IMR-90 (cell line): ENCODE measurements at regions not wholly inside any gene's neighbourhood (a gene's known extent, or its start where the extent isn't known, plus 50 kb on each side); places are given as distances from the start of the nearest gene placed in this dataset.

ENCODE experiments used
- ATAC-seq: fragments of 200-7000 bp; cut with Tn5 transposase; 2 replicates; pipeline ENCODE4 v1.9.1; 2020; ENCODE audit warnings: low read depth, mild to moderate bottlenecking, moderate library complexity
- BruUV-seq: library from RNA; stranded (reverse); fragments of 400-500 nt; replicated peaks from 2 replicates; lab custom pipeline; 2021; lab: Mats Ljungman, UMichigan
- CTCF ChIA-PET: fragments of 300-600 bp; formaldehyde crosslinking; extraction: SDS; loops from one replicate; lab custom pipeline; 2021; ENCODE audit warnings: antibody characterized with exemption; lab: Yijun Ruan, JAX
- POLR2A ChIA-PET: fragments of 300-600 bp; sonication (Branson Sonifier 250); formaldehyde crosslinking; loops from one replicate; lab custom pipeline; 2022; ENCODE audit warnings: antibody characterized with exemption; ENCODE audit not compliant: unreplicated experiment; lab: Charles Lee
- DNase-seq: peaks from one replicate; pipeline ENCODE4 v3.0.0; 2013
- H2AFZ ChIP-seq: replicated peaks from 2 replicates; pipeline ENCODE3; 2013; ENCODE audit warnings: low read length, mild to moderate bottlenecking; ENCODE audit not compliant: poor library complexity
- H2AK5ac ChIP-seq: 2 replicates; pipeline ENCODE4 v1.6.1; 2013; ENCODE audit warnings: low read depth, low read length, inconsistent platforms
- H2AK9ac ChIP-seq: replicated peaks from 2 replicates; pipeline ENCODE3; 2013; ENCODE audit warnings: mild to moderate bottlenecking, low read depth, low read length, moderate library complexity; ENCODE audit not compliant: poor library complexity
- H2BK120ac ChIP-seq: 2 replicates; pipeline ENCODE4 v1.6.1; 2013; ENCODE audit warnings: low read depth, low read length, inconsistent platforms
- H2BK15ac ChIP-seq: 3 replicates; pipeline ENCODE4 v1.6.1; 2013; ENCODE audit warnings: low read depth, low read length, inconsistent platforms
- H2BK20ac ChIP-seq: 2 replicates; pipeline ENCODE4 v1.6.1; 2013; ENCODE audit warnings: low read depth, mild to moderate bottlenecking, inconsistent platforms, low read length, moderate library complexity
- H2BK5ac ChIP-seq: 2 replicates; pipeline ENCODE4 v1.6.1; 2013; ENCODE audit warnings: mild to moderate bottlenecking, low read depth, low read length, inconsistent platforms; ENCODE audit not compliant: poor library complexity, severe bottlenecking
- H3K14ac ChIP-seq: replicated peaks from 2 replicates; pipeline ENCODE4 v1.6.1; 2013; ENCODE audit warnings: low read depth, low read length, inconsistent platforms
- H3K18ac ChIP-seq: 2 replicates; pipeline ENCODE4 v1.6.1; 2013; ENCODE audit warnings: low read depth, low read length, control low read depth
- H3K23ac ChIP-seq: 2 replicates; pipeline ENCODE4 v1.6.1; 2013; ENCODE audit warnings: low read depth, low read length, inconsistent platforms
- H3K27ac ChIP-seq: 2 replicates; pipeline ENCODE4 v1.5.1; 2013; ENCODE audit warnings: mild to moderate bottlenecking, control low read depth, low read length; ENCODE audit not compliant: insufficient read depth
- H3K27me3 ChIP-seq: 2 replicates; pipeline ENCODE4 v1.6.1; 2013; ENCODE audit warnings: low read length; ENCODE audit not compliant: control insufficient read depth, insufficient read depth
- H3K36me3 ChIP-seq: 2 replicates; pipeline ENCODE4 v1.6.1; 2013; ENCODE audit warnings: low read length, mixed read lengths; ENCODE audit not compliant: control insufficient read depth, insufficient read depth
- H3K4ac ChIP-seq: 2 replicates; pipeline ENCODE4 v1.6.1; 2013; ENCODE audit warnings: low read depth, low read length, inconsistent platforms
- H3K4me1 ChIP-seq: 2 replicates; pipeline ENCODE4 v1.6.1; 2013; ENCODE audit warnings: low read length, mixed read lengths; ENCODE audit not compliant: control insufficient read depth, insufficient read depth
- H3K4me2 ChIP-seq: 2 replicates; pipeline ENCODE4 v1.6.1; 2013; ENCODE audit warnings: low read depth, mild to moderate bottlenecking, control low read depth, low read length, moderate library complexity
- H3K4me3 ChIP-seq: 2 replicates; pipeline ENCODE4 v1.5.1; 2013; ENCODE audit warnings: low read depth, mild to moderate bottlenecking, control low read depth, low read length, moderate library complexity; ENCODE audit not compliant: insufficient read depth
- H3K56ac ChIP-seq: 2 replicates; pipeline ENCODE4 v1.6.1; 2013; ENCODE audit warnings: low read length, inconsistent platforms; ENCODE audit not compliant: insufficient read depth; ENCODE audit errors: extremely low read depth
- H3K79me1 ChIP-seq, 2 experiments: 2 replicates each; pipeline ENCODE4 v1.6.1; 2013; ENCODE audit warnings: low read length in 2 of 2, inconsistent platforms in 1 of 2, low read depth in 1 of 2
- H3K9ac ChIP-seq: 2 replicates; pipeline ENCODE4 v1.6.1; 2013; ENCODE audit warnings: low read depth, low read length, control low read depth
- H3K9me1 ChIP-seq: 2 replicates; pipeline ENCODE4 v1.6.1; 2013; ENCODE audit warnings: low read length, inconsistent platforms; ENCODE audit not compliant: insufficient read depth
- H3K9me3 ChIP-seq: 2 replicates; pipeline ENCODE4 v1.6.1; 2013; ENCODE audit warnings: low read length; ENCODE audit not compliant: control insufficient read depth, insufficient read depth
- H4K20me1 ChIP-seq: 2 replicates; pipeline ENCODE4 v1.6.1; 2013; ENCODE audit warnings: low read length, inconsistent platforms; ENCODE audit not compliant: insufficient read depth
- H4K5ac ChIP-seq: 2 replicates; pipeline ENCODE4 v1.6.1; 2013; ENCODE audit warnings: mild to moderate bottlenecking, low read depth, low read length, control low read depth
- H4K8ac ChIP-seq, 2 experiments: 2 replicates each; pipeline ENCODE4 v1.6.1; 2013; ENCODE audit warnings: low read depth in 2 of 2, low read length in 2 of 2, control low read depth in 1 of 2, inconsistent platforms in 1 of 2
- H4K91ac ChIP-seq: 2 replicates; pipeline ENCODE4 v1.6.1; 2013; ENCODE audit warnings: low read depth, low read length, inconsistent platforms; ENCODE audit not compliant: insufficient read depth
- BHLHE40 ChIP-seq: fragments of 150-350 bp; IDR thresholded peaks from 2 replicates; pipeline ENCODE4 v1.6.1; 2016; ENCODE audit warnings: mild to moderate bottlenecking, low read depth, low read length
- CEBPB ChIP-seq: IDR thresholded peaks from 2 replicates; pipeline ENCODE4 v1.6.1; 2012; ENCODE audit warnings: low read depth, low read length, improper control_type of control experiment
- CHD1 ChIP-seq: IDR thresholded peaks from 2 replicates; pipeline ENCODE4 v1.6.1; 2012; ENCODE audit warnings: low read depth, low read length, improper control_type of control experiment
- CTCF ChIP-seq: conservative IDR thresholded peaks from 2 replicates; pipeline ENCODE4 v1.5.1; 2012; ENCODE audit warnings: mild to moderate bottlenecking, low read depth, low read length, improper control_type of control experiment
- ELK1 ChIP-seq: fragments of 150-350 bp; IDR thresholded peaks from 2 replicates; pipeline ENCODE4 v1.6.1; 2016; ENCODE audit warnings: low read depth, mild to moderate bottlenecking, low read length, moderate library complexity, borderline replicate concordance
- MAZ ChIP-seq: IDR thresholded peaks from 2 replicates; pipeline ENCODE4 v1.6.1; 2012; ENCODE audit warnings: low read depth, mild to moderate bottlenecking, low read length, improper control_type of control experiment, moderate library complexity, borderline replicate concordance
- NFE2L2 ChIP-seq: fragments of 150-350 bp; IDR thresholded peaks from 2 replicates; pipeline ENCODE4 v1.6.1; 2016; ENCODE audit warnings: low read depth, mild to moderate bottlenecking, low read length
- POLR2A ChIP-seq: IDR thresholded peaks from 2 replicates; pipeline ENCODE4 v1.6.1; 2012; ENCODE audit warnings: mild to moderate bottlenecking, low read depth, low read length
- RAD21 ChIP-seq: IDR thresholded peaks from 2 replicates; pipeline ENCODE4 v1.6.1; 2012; ENCODE audit warnings: low read length, improper control_type of control experiment
- RCOR1 ChIP-seq: IDR thresholded peaks from 2 replicates; pipeline ENCODE4 v1.6.1; 2012; ENCODE audit warnings: mild to moderate bottlenecking, low read length, improper control_type of control experiment; ENCODE audit not compliant: insufficient replicate concordance
- RFX5 ChIP-seq: IDR thresholded peaks from 2 replicates; pipeline ENCODE4 v1.8.0; 2012; ENCODE audit warnings: low read depth, mild to moderate bottlenecking, low read length, moderate library complexity
- SMC3 ChIP-seq: fragments of 150-350 bp; IDR thresholded peaks from 2 replicates; pipeline ENCODE4 v1.6.1; 2016; ENCODE audit warnings: low read depth, mild to moderate bottlenecking, antibody characterized with exemption, low read length, moderate library complexity
- WGBS, 2 experiments: methylation state at CpG; one replicate each; pipeline versions ENCODE4 v1.1.5 to v1.1.7; 2013; ENCODE audit warnings: missing lambda C conversion rate in 2 of 2; ENCODE audit not compliant: insufficient read length in 1 of 2; ENCODE audit errors: extremely low coverage in 2 of 2; 5-methylcytosine and 5-hydroxymethylcytosine counted together
- dilution Hi-C: fragments of 300-500 bp; cut with HindIII; formaldehyde crosslinking; loops from one replicate; pipeline ENCODE4 v1.14.3; 2018; ENCODE audit warnings: low sequenced_read_pairs; ENCODE audit not compliant: unreplicated experiment
- in situ Hi-C: fragments of 300-500 bp; cut with MboI; formaldehyde crosslinking; loops from 3 replicates; pipeline ENCODE4 v1.14.3; 2019; ENCODE audit warnings: low sequenced_read_pairs, inconsistent platforms, mixed read lengths
- intact Hi-C: fragments of 100-400 bp; cut with micrococcal nuclease; formaldehyde crosslinking; loops from 2 replicates; pipeline ENCODE4 v1.10.0; 2022

- intact Hi-C loops, result no loop called here
- no peak overlapping the region for H3K23ac ChIP-seq
- POLR2A ChIA-PET, result no interaction called here
- H3K4me3 ChIP-seq, result no peak overlapping the region
- no peak overlapping the region for H3K9ac ChIP-seq
- dilution Hi-C loops, result no loop called here
- BruUV-seq, result no TSS peak
- H2AK9ac ChIP-seq, result no peak overlapping the region
- H3K4me1 ChIP-seq, result peaks cover 2% of the 10 kb centered on the region; the same call in 1 of the 2 replicates
- no peak overlapping the region for H3K18ac ChIP-seq
- H3K36me3 ChIP-seq, result no peaks in the 10 kb centered on the region
- no peak overlapping the region for H4K5ac ChIP-seq
- H2BK5ac ChIP-seq, result no peak overlapping the region
- H3K4ac ChIP-seq, result no peak overlapping the region
- 80% methylated on average over 4 of the region's 10 CpGs; no CpG with 5 or more reads in 1 of the 2 experiments for WGBS, 2 experiments
- no peaks in the 10 kb centered on the region for H3K27me3 ChIP-seq
- H3K9me1 ChIP-seq, result no peaks in the 10 kb centered on the region
- H2AFZ ChIP-seq, result no peak overlapping the region
- ATAC-seq (no peak), DNase-seq (no peak)
- H4K20me1 ChIP-seq, result no peaks in the 10 kb centered on the region
- no peaks in the 10 kb centered on the region for H3K79me1 ChIP-seq
- no peak overlapping the region for H3K4me2 ChIP-seq
- H3K27ac ChIP-seq, result no peak overlapping the region
- no peak overlapping the region for H2BK20ac ChIP-seq
- H3K14ac ChIP-seq, result no peak overlapping the region
- CTCF ChIA-PET, result no interaction called here
- in situ Hi-C loops, result no loop called here
- H2AK5ac ChIP-seq, result no peak overlapping the region
- peaks cover 43% of the 10 kb centered on the region for H3K9me3 ChIP-seq
- no peak overlapping the region for H2BK15ac ChIP-seq
- no peak for TF ChIP-seq RCOR1
- TF ChIP-seq ELK1, result no peak
- no peak for TF ChIP-seq NFE2L2
- no peak for TF ChIP-seq POLR2A
- TF ChIP-seq RFX5, result no peak
- no peak for TF ChIP-seq CEBPB
- no peak for TF ChIP-seq RAD21
- TF ChIP-seq CTCF, result no peak
- no peak for TF ChIP-seq CHD1
- TF ChIP-seq BHLHE40, result no peak
- TF ChIP-seq MAZ, result no peak
- no peak for TF ChIP-seq SMC3
- H4K91ac ChIP-seq, result no peak overlapping the region
- H3K56ac ChIP-seq, result no peak overlapping the region
- no peak overlapping the region for H2BK120ac ChIP-seq
- no peak overlapping the region for H4K8ac ChIP-seq
These were observed 108.1 kb downstream of the DLL1 start for GRCh38 chr6:170182781-170183120.
